GM18505 (cell line): ENCODE measurements at regions not wholly inside any gene's neighbourhood (a gene's known extent, or its start where the extent isn't known, plus 50 kb on each side); places are given as distances from the start of the nearest gene placed in this dataset.

Experiments
- ATAC-seq: cut with Tn5 transposase; IDR thresholded peaks from one replicate; pipeline ENCODE4 v1.9.1; 2021; ENCODE audit not compliant: unreplicated experiment
- POLR2A ChIP-seq: IDR thresholded peaks from 4 replicates; pipeline ENCODE4 v1.6.1; 2011; ENCODE audit warnings: borderline replicate concordance; ENCODE audit not compliant: insufficient read depth, insufficient read length; ENCODE audit errors: extremely low read depth

DNA sequence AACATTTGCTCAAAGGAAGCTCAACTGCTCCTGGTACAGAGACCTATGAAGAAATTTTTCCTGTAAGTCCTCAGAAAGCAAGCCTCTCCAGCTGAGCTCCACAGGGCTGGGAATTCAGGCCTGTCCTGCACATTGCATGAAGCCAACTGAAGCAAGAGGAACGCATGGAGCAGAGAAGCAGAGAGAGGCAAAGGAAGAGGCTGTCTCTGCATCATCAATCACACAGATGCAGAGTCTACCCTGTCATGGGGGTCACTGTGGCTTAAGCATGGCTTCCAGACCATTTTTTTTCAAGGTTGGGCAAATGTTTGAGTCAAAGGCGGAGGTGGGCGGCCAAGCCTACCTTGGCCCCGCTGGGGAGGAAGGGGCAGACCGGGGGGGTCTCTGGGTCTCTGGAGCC, 110.3 kb upstream of the MSX1 start:
- no peak for TF ChIP-seq POLR2A
- no peak for ATAC-seq

DNA sequence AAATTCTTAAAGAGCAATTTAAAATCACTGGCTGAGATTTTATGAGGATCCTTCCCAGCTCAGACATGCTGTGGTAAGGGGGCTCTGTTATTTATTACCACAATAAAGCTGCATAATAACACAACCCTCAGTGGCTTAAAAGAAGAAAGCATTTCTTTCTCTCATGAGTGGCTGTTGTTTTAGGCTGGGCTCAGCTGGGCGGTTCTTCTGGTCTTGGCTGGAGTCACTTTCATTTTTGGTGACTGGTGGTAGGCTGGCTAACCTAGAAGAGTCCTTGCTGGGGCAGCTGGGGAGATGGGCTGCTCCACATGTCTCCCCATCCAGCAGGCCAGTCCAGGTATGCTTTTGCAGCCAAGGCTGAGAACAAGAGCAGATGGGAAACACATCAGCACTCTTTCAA, 113.0 kb upstream of the MSX1 start:
- ATAC-seq = no peak
- TF ChIP-seq POLR2A = no peak

DNA sequence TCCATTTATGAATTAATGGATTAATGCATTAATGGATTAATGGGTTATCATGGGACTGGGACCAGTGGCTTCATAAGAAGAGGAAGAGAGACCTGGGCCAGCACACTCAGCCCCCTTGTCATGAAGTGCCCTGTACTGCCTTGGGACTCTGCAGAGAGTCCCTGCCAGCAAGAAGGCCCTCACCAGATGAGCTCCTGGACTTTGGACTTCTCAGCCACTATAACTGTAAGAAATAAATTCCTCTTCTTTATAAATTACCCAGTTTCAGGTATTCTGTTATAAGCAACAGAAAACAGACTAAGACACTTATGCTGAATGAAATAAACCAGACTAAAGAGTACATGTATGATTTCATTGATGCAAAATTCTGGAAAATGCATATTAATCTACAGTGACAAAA, 119.4 kb upstream of the MSX1 start:
- TF ChIP-seq POLR2A = no peak
- ATAC-seq = no peak

DNA sequence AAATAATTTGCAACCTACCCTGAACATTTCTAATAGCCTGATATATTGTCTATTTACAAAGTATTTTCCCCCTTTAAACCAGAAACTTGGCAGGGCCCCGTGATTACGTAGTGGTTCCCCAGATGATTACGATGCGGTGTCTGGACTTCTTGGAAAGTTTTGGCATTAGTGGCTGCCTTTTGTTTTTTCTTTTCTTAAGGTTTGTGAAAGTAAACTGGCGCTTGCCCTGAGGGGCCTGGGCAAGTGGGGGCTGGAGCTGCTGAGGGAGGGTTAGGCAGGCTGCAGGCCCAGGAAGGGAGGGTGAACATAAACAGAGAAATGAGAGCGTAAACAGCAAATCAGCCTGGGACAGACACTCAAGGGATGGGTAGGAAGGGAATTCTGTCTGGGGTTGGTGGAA, 123.6 kb upstream of the MSX1 start:
- no peak for TF ChIP-seq POLR2A
- ATAC-seq = no peak

DNA sequence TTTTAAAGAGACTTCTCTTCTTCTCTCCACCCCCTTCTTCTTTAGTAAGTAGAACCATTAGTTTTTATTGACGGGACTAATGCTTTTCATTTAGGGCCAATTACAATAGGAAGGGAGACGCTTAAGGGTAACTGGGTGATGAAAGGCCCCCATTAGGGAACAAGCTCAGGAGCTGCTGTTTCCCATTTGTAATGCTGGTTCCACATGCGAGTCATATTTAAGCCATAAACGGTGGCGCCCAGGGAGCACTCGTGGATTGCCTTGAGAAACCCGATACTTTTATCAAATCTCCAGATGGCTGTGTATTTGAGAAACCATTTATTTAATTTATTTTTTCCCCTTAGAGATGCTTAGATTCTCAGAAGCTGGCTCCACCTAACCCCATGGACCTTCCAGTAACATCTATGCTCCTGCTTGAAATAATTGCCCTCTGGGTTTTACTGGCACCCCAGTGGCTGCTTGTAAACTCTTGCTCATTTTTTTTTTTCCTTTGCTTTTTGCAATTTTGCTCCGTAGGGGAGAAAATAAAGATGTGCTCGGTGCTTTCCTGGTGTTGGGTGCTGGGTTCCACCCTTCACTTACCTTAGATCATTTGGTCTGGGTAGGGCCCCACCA, 124.2 kb upstream of the MSX1 start:
- TF ChIP-seq POLR2A = no peak
- ATAC-seq = no peak

DNA sequence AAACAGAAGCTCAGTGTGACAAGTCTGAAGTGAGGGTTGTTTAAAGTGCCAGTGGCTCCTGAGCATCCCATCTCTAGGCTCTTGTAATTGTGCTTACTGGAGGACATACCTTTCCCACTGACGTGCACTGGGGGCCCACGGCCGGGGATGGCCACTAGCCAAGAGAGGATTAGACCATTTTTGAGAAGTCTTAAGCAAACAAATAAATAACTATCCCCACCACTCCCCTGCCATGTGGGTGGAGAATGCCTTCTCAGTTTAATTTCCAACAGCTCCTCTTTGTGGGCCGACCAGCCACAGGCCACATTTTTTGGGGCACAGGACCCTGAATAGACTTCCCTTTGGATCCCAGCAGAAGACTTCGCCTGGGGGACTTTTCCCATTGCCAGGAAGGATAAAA, 125.0 kb upstream of the MSX1 start:
- ATAC-seq = no peak
- no peak for TF ChIP-seq POLR2A

DNA sequence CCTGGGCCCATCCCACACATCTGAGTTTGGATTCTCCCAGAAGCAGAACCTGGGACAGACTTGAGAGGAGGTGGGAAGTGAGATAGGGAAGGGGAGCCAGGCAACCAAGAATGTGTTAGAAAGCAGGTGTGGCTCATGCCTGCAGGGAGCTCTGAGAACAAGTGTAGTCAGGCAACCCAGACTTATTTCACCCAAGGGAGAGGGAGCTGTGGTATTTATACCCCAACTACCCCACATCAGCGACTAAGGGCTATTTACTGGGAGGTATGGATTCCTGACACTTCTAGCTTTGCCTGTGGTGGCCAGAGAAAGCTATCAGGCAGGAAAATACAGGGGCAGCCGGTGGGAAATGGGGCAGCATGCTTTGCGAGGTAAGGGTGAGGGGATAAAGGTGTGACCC, 125.8 kb upstream of the MSX1 start:
- no peak for ATAC-seq
- TF ChIP-seq POLR2A = no peak

DNA sequence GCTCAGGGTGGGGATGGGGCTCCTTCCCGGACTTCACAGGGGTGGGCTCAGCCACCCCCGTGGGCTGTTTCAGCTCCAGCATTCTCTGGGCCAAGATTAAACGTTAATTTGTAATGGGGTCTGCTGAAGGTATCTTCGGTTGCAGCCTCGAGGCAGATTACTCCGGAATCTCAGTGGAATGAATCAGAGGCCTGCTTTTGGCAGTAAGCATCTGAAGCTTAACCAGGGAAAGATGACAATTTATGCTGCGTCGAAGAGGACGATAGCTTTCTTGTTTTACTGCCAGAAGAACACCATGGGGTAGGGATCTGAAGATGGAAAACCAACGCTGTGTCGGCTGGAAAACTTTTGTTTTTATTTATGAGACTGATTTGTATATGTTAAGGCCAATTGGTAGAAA, 129.2 kb upstream of the MSX1 start:
- no peak for TF ChIP-seq POLR2A
- ATAC-seq = no peak

DNA sequence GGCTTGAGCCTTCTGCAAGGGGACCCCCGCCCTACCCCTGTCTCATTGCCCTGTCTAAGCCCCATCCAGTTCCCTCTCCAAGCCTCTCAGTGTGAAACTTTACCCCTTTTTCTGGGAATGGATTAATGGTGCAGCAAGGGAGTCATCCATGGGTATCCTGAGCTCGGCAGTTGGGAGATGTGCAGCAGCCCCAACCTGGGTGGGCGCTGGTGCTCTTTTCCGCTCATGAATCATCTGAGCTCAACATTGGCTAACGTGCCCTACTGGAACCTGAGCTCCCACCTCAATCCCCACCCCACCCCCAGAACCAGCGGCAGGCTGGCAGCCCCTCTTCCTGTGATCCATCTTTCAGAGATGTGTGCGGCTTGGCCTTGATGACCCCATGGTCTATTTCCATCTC, 130.3 kb upstream of the MSX1 start:
- TF ChIP-seq POLR2A = no peak
- no peak for ATAC-seq

DNA sequence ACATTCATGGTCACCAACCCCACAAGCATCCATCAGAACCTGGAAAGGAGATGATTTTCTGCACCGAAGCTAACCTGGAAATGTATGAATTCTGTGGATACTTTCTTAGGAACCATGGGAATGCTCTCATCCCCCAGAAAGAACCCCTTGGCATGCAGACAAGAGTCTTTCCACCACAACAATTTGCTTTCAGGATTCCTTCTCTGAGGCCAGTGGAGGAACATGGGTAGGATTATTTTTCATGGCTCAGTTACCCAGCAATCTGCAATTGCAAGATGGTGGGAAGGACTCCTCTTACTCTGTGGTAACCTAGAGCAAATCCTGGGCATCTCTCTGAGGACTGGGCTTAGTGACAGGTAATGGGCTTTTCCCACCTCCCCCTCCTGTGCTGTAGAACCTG, 131.9 kb upstream of the MSX1 start:
- TF ChIP-seq POLR2A = no peak
- ATAC-seq = no peak

DNA sequence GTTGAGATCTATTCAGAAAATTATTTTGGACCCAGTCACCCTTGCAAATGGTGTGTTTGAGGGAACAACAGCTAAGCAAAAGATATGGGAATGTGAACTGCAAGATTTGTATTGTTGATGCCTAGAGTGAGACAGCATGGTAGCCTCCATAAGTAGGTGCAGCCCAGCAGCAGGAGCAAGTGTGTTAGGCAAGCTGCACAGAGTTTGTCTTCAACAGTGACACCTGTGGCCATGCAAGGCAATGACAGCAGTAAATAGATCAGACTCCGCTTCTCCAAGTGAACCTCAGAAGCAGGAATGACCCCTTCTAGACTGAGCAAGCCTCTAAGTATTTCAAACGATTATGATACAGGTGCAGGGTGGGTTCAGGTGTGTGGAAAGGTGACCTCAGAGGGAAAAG, 133.4 kb upstream of the MSX1 start:
- ATAC-seq = no peak
- TF ChIP-seq POLR2A = no peak

DNA sequence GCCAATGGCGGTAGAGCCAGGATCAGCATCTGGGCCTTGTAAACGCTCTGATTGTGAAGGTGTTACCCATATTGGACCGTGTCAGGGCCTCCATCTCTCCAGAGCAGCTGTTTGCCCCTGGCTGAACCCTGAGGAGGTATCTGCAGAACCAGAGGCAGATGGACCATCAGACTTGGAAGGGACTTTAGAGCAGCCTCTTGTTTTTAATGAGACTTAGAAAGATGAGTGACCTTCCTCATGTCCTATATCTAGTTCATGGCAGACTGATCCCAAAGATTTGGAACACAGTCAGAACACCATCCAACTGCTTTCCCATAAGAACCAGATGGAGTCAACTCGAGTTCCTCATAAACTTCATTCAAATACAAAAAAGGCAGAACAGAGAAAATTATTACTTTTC, 135.1 kb upstream of the MSX1 start:
- ATAC-seq = no peak
- TF ChIP-seq POLR2A = no peak

DNA sequence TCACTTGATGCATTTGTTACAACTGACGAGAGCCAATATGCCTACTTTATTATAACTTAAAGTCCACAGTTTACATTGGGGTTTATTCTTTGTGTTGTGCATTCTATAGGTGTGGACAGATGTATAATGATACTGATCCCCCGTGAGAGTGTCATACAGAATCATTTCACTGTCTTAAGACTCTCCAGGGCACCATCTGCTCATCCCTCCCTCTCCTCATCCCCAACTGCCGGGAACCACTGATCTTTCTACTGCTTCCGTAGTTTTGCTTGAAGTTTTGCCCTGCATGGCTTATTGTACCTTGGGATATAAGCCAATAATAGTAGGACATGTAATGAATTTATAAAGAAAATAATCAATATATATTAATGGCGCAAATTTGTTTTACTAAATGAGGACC, 137.8 kb upstream of the MSX1 start:
- ATAC-seq = no peak
- TF ChIP-seq POLR2A = no peak

DNA sequence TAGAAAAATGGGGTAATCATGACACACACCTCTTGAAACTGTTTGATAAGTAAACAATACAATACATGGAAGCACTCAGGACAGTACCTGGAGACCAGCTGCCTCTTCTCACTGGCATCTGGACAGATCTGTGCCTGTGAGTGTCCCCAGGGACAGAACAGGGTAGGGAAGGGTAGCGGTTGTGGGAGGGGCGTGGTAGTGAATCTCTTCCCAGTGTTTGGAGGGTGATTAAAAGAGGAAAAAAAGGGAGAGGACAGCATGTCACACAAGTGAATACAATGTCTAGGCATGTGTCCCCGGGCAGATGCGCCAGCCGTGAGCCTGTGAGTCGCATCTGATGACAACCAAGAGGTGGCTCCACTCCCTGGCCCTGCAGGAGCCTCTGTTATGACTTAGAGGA, 138.8 kb upstream of the MSX1 start:
- no peak for TF ChIP-seq POLR2A
- ATAC-seq = no peak

DNA sequence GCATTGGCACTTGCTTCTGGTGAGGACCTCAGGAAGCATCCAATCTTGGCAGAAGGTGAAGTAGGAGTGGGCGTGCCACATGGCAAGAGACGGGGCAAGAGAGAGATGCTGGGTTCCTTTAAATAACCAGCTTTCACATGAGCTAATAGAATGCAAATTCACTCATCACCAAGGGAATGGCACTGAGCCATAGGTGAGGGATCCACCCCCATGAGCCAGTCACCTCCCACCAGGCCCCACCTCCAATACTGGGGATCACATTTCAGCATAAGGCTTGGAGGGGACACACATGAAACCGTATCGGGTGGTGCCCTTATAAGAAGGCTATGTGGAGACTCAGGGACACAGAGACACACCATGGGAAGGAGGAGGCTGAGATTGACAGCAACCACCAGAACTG, 140.0 kb upstream of the MSX1 start:
- ATAC-seq = no peak
- no peak for TF ChIP-seq POLR2A
